C4-2B (cell line): ENCODE measurements at regions not wholly inside any gene's neighbourhood (a gene's known extent, or its start where the extent isn't known, plus 50 kb on each side); places are given as distances from the start of the nearest gene placed in this dataset.

ENCODE experiments used
- CTCF ChIP-seq: fragments of 450-650 bp; conservative IDR thresholded peaks from 2 replicates; pipeline ENCODE4 v1.5.1; 2017; ENCODE audit warnings: mild to moderate bottlenecking
- ZFX ChIP-seq: fragments of 450-650 bp; IDR thresholded peaks from 2 replicates; pipeline ENCODE4 v1.6.1; 2017

DNA sequence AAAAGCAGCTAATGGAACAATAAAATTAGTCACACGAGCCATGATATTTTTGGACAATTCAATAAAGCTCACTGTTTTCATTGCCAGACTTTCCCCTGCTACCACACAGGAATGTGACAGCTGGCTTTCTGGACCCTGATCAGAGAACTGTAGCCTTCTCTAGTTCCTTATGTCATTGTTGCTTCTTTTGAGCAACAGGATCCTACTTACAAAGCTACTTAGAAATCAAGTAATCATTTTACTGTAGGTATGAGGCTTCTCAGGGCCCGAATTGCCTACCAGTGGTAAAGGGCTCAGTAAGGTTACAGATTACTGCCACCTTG is 94.3 kb upstream of the AADACL2 start:
- TF ChIP-seq CTCF, result no peak
- no peak for TF ChIP-seq ZFX
